Neural cell (in vitro differentiated cells): ENCODE measurements at regions not wholly inside any gene's neighbourhood (a gene's known extent, or its start where the extent isn't known, plus 50 kb on each side); places are given as distances from the start of the nearest gene placed in this dataset.

Experiments used
- H2AFZ ChIP-seq: fragments of 200-600, 300-800 bp; sonication (generic), shearing (Covaris generic); 2 replicates; pipeline ENCODE4 v1.6.0; 2014; ENCODE audit warnings: low read depth, mild to moderate bottlenecking, antibody characterized with exemption, low read length, moderate library complexity
- H3F3A ChIP-seq: fragments of 200-600 bp; shearing (Covaris generic); 2 replicates; pipeline ENCODE4 v1.6.1; 2016; ENCODE audit warnings: mild to moderate bottlenecking, moderate library complexity, mixed read lengths, antibody characterized with exemption, low read length; ENCODE audit not compliant: insufficient read depth, poor library complexity, severe bottlenecking
- H3K27ac ChIP-seq: fragments of 200-600, 300-800 bp; sonication (generic), shearing (Covaris generic); 2 replicates; pipeline ENCODE4 v1.5.1; 2014; ENCODE audit warnings: mild to moderate bottlenecking, low read length, moderate library complexity
- H3K27me3 ChIP-seq: fragments of 300-800, 200-600 bp; sonication (generic), shearing (Covaris generic); 2 replicates; pipeline ENCODE4 v1.6.0; 2014; ENCODE audit warnings: mild to moderate bottlenecking, low read depth, low read length, moderate library complexity; ENCODE audit not compliant: insufficient read depth
- H3K36me3 ChIP-seq: fragments of 300-800, 200-600 bp; sonication (generic), shearing (Covaris generic); 2 replicates; pipeline ENCODE4 v1.5.1; 2014; ENCODE audit warnings: mild to moderate bottlenecking, antibody characterized with exemption, low read length, moderate library complexity; ENCODE audit not compliant: insufficient read depth
- H3K4me2 ChIP-seq: fragments of 300-800, 200-600 bp; sonication (generic), shearing (Covaris generic); 2 replicates; pipeline ENCODE4 v1.6.0; 2014; ENCODE audit warnings: mild to moderate bottlenecking, low read length
- H3K4me3 ChIP-seq: fragments of 300-800, 200-600 bp; sonication (generic), shearing (Covaris generic); 2 replicates; pipeline ENCODE4 v1.5.1; 2014; ENCODE audit warnings: mild to moderate bottlenecking, low read length, moderate library complexity
- H3K79me2 ChIP-seq: fragments of 200-600 bp; shearing (Covaris generic); replicated peaks from 2 replicates; pipeline ENCODE4 v1.6.0; 2014; ENCODE audit warnings: mild to moderate bottlenecking, low read length, moderate library complexity; ENCODE audit not compliant: insufficient read depth
- H3K9ac ChIP-seq: fragments of 300-800, 200-600 bp; sonication (generic), shearing (Covaris generic); 2 replicates; pipeline ENCODE4 v1.6.1; 2016; ENCODE audit warnings: mild to moderate bottlenecking, low read length, mixed read lengths
- H3K9me2 ChIP-seq: fragments of 200-600 bp; shearing (Covaris generic); 2 replicates; pipeline ENCODE4 v1.6.1; 2016; ENCODE audit warnings: mild to moderate bottlenecking, low read length, mixed read lengths; ENCODE audit not compliant: insufficient read depth
- H3K9me3 ChIP-seq: fragments of 200-600, 300-800 bp; sonication (generic), shearing (Covaris generic); 2 replicates; pipeline ENCODE4 v1.6.1; 2016; ENCODE audit warnings: mild to moderate bottlenecking, mixed run types, low read length, moderate library complexity, mixed read lengths
- H4K20me1 ChIP-seq: fragments of 200-600 bp; shearing (Covaris generic); 2 replicates; pipeline ENCODE4 v1.6.1; 2016; ENCODE audit warnings: mild to moderate bottlenecking, mixed run types; ENCODE audit not compliant: insufficient read depth
- EP300 ChIP-seq: fragments of 450-650 bp; conservative IDR thresholded peaks from 2 replicates; pipeline ENCODE4 v1.6.1; 2014; ENCODE audit warnings: antibody characterized with exemption, mild to moderate bottlenecking, moderate library complexity; ENCODE audit not compliant: poor library complexity, severe bottlenecking
- EZH2 ChIP-seq: fragments of 200-600, 300-800 bp; shearing (Covaris generic), sonication (generic); IDR thresholded peaks from 2 replicates; pipeline ENCODE4 v1.6.1; 2014; ENCODE audit warnings: antibody characterized with exemption, low read length, borderline replicate concordance, mild to moderate bottlenecking; ENCODE audit not compliant: insufficient read depth, poor library complexity, severe bottlenecking
- MXI1 ChIP-seq: fragments of 450-650 bp; conservative IDR thresholded peaks from 2 replicates; pipeline ENCODE4 v1.6.1; 2014; ENCODE audit warnings: antibody characterized with exemption, mild to moderate bottlenecking; ENCODE audit not compliant: poor library complexity, severe bottlenecking
- POLR2AphosphoS5 ChIP-seq: IDR thresholded peaks from 2 replicates; pipeline ENCODE4 v1.6.1; 2012
- RAD21 ChIP-seq: fragments of 450-650 bp; conservative IDR thresholded peaks from 2 replicates; pipeline ENCODE4 v1.6.1; 2014; ENCODE audit warnings: antibody characterized with exemption, mild to moderate bottlenecking, moderate library complexity
- SMC3 ChIP-seq: fragments of 450-650 bp; conservative IDR thresholded peaks from 2 replicates; pipeline ENCODE4 v1.6.1; 2014; ENCODE audit warnings: antibody characterized with exemption, mild to moderate bottlenecking, moderate library complexity; ENCODE audit not compliant: poor library complexity
- TAF1 ChIP-seq: IDR thresholded peaks from 2 replicates; pipeline ENCODE4 v1.6.1; 2012; ENCODE audit warnings: low read depth
- TF ChIP-seq, protein P1 (sequence below): fragments of 450-650 bp; IDR thresholded peaks from 2 replicates; pipeline ENCODE4 v1.5.1; 2014; ENCODE audit warnings: antibody characterized with exemption, mild to moderate bottlenecking, moderate library complexity; ENCODE audit not compliant: poor library complexity, severe bottlenecking
- TF ChIP-seq, protein P2 (sequence below): IDR thresholded peaks from 2 replicates; pipeline ENCODE4 v1.6.1; 2012; ENCODE audit warnings: borderline replicate concordance

DNA sequence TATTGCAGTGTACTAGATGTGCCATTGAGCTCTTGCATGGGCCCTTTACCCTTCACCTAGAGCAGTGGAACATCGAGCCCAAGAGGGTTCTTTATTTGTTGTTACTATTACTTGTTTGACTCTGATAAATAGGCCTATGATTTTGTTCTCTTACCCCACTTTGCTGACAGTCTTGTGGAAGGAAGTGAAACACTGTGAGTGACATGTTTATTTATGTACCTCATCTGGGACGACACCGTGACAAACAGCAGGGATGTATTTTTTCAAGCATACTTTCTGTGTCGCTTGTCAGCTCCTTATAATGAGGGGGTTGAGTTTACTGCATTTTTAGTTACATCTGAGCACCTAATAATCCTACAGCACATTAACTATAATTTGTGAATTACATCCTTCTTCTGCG, 1010.3 kb upstream of the TENM4 start:
- Histone ChIP-seq H3K27me3 (no peaks in the 10 kb centered on the region), H3K9ac (no peak overlapping the region), H4K20me1 (no peaks in the 10 kb centered on the region), H3K36me3 (no peaks in the 10 kb centered on the region), H3K9me3 (no peaks in the 10 kb centered on the region), H3K79me2 (no peaks in the 10 kb centered on the region), H3F3A (no peaks in the 10 kb centered on the region), H3K27ac (no peak overlapping the region), H2AFZ (no peak overlapping the region), H3K4me3 (no peak overlapping the region), H3K9me2 (no peaks in the 10 kb centered on the region), H3K4me2 (no peak overlapping the region)
- TF ChIP-seq EP300 (peak; percentile 82), MXI1 (no peak), POLR2AphosphoS5 (peak; percentile 79), RAD21 (no peak), TAF1 (no peak), EZH2 (no peak), SMC3 (no peak)
- TF ChIP-seq, protein P1, sequence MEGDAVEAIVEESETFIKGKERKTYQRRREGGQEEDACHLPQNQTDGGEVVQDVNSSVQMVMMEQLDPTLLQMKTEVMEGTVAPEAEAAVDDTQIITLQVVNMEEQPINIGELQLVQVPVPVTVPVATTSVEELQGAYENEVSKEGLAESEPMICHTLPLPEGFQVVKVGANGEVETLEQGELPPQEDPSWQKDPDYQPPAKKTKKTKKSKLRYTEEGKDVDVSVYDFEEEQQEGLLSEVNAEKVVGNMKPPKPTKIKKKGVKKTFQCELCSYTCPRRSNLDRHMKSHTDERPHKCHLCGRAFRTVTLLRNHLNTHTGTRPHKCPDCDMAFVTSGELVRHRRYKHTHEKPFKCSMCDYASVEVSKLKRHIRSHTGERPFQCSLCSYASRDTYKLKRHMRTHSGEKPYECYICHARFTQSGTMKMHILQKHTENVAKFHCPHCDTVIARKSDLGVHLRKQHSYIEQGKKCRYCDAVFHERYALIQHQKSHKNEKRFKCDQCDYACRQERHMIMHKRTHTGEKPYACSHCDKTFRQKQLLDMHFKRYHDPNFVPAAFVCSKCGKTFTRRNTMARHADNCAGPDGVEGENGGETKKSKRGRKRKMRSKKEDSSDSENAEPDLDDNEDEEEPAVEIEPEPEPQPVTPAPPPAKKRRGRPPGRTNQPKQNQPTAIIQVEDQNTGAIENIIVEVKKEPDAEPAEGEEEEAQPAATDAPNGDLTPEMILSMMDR = no peak
- TF ChIP-seq, protein P2, sequence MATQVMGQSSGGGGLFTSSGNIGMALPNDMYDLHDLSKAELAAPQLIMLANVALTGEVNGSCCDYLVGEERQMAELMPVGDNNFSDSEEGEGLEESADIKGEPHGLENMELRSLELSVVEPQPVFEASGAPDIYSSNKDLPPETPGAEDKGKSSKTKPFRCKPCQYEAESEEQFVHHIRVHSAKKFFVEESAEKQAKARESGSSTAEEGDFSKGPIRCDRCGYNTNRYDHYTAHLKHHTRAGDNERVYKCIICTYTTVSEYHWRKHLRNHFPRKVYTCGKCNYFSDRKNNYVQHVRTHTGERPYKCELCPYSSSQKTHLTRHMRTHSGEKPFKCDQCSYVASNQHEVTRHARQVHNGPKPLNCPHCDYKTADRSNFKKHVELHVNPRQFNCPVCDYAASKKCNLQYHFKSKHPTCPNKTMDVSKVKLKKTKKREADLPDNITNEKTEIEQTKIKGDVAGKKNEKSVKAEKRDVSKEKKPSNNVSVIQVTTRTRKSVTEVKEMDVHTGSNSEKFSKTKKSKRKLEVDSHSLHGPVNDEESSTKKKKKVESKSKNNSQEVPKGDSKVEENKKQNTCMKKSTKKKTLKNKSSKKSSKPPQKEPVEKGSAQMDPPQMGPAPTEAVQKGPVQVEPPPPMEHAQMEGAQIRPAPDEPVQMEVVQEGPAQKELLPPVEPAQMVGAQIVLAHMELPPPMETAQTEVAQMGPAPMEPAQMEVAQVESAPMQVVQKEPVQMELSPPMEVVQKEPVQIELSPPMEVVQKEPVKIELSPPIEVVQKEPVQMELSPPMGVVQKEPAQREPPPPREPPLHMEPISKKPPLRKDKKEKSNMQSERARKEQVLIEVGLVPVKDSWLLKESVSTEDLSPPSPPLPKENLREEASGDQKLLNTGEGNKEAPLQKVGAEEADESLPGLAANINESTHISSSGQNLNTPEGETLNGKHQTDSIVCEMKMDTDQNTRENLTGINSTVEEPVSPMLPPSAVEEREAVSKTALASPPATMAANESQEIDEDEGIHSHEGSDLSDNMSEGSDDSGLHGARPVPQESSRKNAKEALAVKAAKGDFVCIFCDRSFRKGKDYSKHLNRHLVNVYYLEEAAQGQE = no peak

DNA sequence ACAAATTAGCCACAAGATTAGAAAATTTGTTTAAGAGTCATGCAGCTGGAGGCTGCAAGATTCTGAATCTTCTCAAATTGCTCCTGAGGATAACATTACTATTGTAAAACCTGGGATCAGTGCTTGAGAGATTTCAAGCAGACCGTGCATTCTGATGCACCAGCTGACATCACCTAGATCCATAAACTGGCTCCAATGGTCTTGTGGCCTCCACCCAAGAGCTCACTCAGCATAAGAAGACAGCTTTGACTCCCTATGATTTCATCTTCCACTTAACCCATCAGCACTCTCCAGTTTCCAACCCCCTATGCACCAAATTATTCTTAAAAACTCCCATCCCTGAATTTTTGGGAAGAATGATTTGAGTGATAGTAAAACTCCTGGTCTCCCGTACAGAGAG, 1007.9 kb upstream of the TENM4 start:
- no peaks in the 10 kb centered on the region for H3K79me2 ChIP-seq
- no peak overlapping the region for H3K27ac ChIP-seq
- no peaks in the 10 kb centered on the region for H3K9me2 ChIP-seq
- no peaks in the 10 kb centered on the region for H3F3A ChIP-seq
- H4K20me1 ChIP-seq = no peaks in the 10 kb centered on the region
- H3K27me3 ChIP-seq = no peaks in the 10 kb centered on the region
- H3K36me3 ChIP-seq = no peaks in the 10 kb centered on the region
- H3K9ac ChIP-seq = no peak overlapping the region
- H3K4me3 ChIP-seq = no peak overlapping the region
- TF ChIP-seq, protein P2 = no peak
- TF ChIP-seq EP300 (no peak), EZH2 (no peak), SMC3 (no peak), POLR2AphosphoS5 (no peak), TAF1 (no peak), MXI1 (no peak), RAD21 (no peak)
- TF ChIP-seq, protein P1 = no peak
- no peak overlapping the region for H3K4me2 ChIP-seq
- no peak overlapping the region for H2AFZ ChIP-seq
- no peaks in the 10 kb centered on the region for H3K9me3 ChIP-seq
